Osteoblast (primary cell): ENCODE measurements at regions not wholly inside any gene's neighbourhood (a gene's known extent, or its start where the extent isn't known, plus 50 kb on each side); places are given as distances from the start of the nearest gene placed in this dataset.

Experiments used
- DNase-seq: peaks from one replicate; pipeline ENCODE4 v3.0.0; 2011; ENCODE audit warnings: low spot score, mixed read lengths; ENCODE audit not compliant: insufficient read length; ENCODE audit errors: missing footprints
- H2AFZ ChIP-seq: 2 replicates; pipeline ENCODE4 v1.6.0; 2011; ENCODE audit warnings: mild to moderate bottlenecking, low read length
- H3K27ac ChIP-seq: 2 replicates; pipeline ENCODE4 v1.5.1; 2011; ENCODE audit warnings: mild to moderate bottlenecking, low read depth, low read length, moderate library complexity
- H3K27me3 ChIP-seq: 2 replicates; pipeline ENCODE4 v1.6.0; 2012; ENCODE audit warnings: mild to moderate bottlenecking, control low read depth, inconsistent platforms, low read length, moderate library complexity; ENCODE audit not compliant: insufficient read depth
- H3K36me3 ChIP-seq: 2 replicates; pipeline ENCODE4 v1.5.1; 2011; ENCODE audit warnings: mild to moderate bottlenecking, low read length, control low read depth, moderate library complexity; ENCODE audit not compliant: insufficient read depth
- H3K4me1 ChIP-seq: 2 replicates; pipeline ENCODE4 v1.5.1; 2011; ENCODE audit warnings: mild to moderate bottlenecking, low read length, control low read depth, moderate library complexity; ENCODE audit not compliant: insufficient read depth
- H3K4me2 ChIP-seq: 2 replicates; pipeline ENCODE4 v1.6.0; 2011; ENCODE audit warnings: mild to moderate bottlenecking, low read length; ENCODE audit not compliant: insufficient read depth
- H3K4me3 ChIP-seq: fragments of 200-600 bp; sonication (generic); 3 replicates; pipeline ENCODE4 v1.5.1; 2012; ENCODE audit warnings: mild to moderate bottlenecking, low read length, inconsistent platforms; ENCODE audit not compliant: insufficient read depth
- H3K79me2 ChIP-seq: 2 replicates; pipeline ENCODE4 v1.6.0; 2012; ENCODE audit warnings: mild to moderate bottlenecking, low read length, control low read depth, inconsistent platforms; ENCODE audit not compliant: insufficient read depth
- H3K9me3 ChIP-seq: 2 replicates; pipeline ENCODE4 v1.5.1; 2011; ENCODE audit warnings: low read depth, low read length, control low read depth
- H4K20me1 ChIP-seq: 2 replicates; pipeline ENCODE4 v1.6.0; 2012; ENCODE audit warnings: mild to moderate bottlenecking, low read length, control low read depth; ENCODE audit not compliant: insufficient read depth
- TF ChIP-seq, protein P1 (sequence below): IDR thresholded peaks from 2 replicates; pipeline ENCODE4 v1.5.1; 2011; ENCODE audit warnings: mild to moderate bottlenecking, low read depth, low read length, moderate library complexity; ENCODE audit errors: extremely low read depth

DNA sequence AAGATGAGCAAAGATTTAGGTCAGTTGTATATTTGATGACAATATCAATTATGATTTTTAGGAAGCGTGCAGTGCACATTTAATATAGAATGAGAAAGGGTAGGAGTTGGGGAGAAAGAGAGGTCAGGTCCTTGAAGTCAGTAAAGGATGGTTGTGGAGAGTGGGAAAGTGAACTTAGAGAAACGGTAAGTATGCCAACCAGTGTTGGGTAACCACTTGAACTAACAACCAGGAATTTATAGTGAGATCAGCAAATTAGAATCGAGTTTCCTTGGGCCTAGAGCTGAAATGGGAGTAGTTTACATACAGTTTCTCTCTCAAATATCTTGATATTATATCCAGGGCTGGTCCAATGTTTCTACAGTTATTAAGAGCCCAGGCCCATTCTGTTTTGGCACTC is 188.5 kb upstream of the RBMS3 start:
- TF ChIP-seq, protein P1, sequence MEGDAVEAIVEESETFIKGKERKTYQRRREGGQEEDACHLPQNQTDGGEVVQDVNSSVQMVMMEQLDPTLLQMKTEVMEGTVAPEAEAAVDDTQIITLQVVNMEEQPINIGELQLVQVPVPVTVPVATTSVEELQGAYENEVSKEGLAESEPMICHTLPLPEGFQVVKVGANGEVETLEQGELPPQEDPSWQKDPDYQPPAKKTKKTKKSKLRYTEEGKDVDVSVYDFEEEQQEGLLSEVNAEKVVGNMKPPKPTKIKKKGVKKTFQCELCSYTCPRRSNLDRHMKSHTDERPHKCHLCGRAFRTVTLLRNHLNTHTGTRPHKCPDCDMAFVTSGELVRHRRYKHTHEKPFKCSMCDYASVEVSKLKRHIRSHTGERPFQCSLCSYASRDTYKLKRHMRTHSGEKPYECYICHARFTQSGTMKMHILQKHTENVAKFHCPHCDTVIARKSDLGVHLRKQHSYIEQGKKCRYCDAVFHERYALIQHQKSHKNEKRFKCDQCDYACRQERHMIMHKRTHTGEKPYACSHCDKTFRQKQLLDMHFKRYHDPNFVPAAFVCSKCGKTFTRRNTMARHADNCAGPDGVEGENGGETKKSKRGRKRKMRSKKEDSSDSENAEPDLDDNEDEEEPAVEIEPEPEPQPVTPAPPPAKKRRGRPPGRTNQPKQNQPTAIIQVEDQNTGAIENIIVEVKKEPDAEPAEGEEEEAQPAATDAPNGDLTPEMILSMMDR: no peak
- H2AFZ ChIP-seq: no peak overlapping the region
- no peak overlapping the region for H3K4me3 ChIP-seq
- H4K20me1 ChIP-seq: no peaks in the 10 kb centered on the region
- no peak overlapping the region for H3K27ac ChIP-seq
- H3K9me3 ChIP-seq: no peaks in the 10 kb centered on the region
- no peaks in the 10 kb centered on the region for H3K36me3 ChIP-seq
- H3K79me2 ChIP-seq: no peaks in the 10 kb centered on the region
- H3K4me2 ChIP-seq: no peak overlapping the region
- no peaks in the 10 kb centered on the region for H3K27me3 ChIP-seq
- no peaks in the 10 kb centered on the region for H3K4me1 ChIP-seq
- DNase-seq: no peak

DNA sequence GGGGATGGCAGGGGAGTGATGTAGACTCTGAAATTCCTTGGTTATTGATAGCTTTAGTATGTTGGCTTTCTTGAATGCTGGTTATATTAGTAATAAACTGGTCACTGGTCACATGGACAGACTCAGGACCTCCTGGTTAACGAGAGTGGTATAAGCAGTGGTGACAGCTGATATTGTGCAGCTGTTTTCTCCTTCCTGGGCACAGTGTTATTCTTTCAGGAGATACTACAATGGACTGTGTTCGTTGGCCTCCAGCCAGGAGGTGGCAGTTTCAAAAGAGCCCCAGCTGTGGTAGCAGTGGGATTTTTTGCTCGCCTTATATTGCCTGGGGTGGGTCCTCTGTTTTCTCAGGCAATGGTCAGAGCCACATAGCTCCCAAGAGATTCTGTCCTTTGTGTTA is 181.6 kb upstream of the RBMS3 start:
- Histone ChIP-seq H3K9me3 (no peaks in the 10 kb centered on the region), H3K79me2 (no peaks in the 10 kb centered on the region), H4K20me1 (no peaks in the 10 kb centered on the region), H3K4me3 (no peak overlapping the region), H3K4me2 (no peak overlapping the region), H3K4me1 (peaks cover 6% of the 10 kb centered on the region), H3K27ac (no peak overlapping the region), H3K36me3 (no peaks in the 10 kb centered on the region), H3K27me3 (no peaks in the 10 kb centered on the region), H2AFZ (no peak overlapping the region)
- peak; percentile 10 for DNase-seq
- TF ChIP-seq, protein P1: no peak

DNA sequence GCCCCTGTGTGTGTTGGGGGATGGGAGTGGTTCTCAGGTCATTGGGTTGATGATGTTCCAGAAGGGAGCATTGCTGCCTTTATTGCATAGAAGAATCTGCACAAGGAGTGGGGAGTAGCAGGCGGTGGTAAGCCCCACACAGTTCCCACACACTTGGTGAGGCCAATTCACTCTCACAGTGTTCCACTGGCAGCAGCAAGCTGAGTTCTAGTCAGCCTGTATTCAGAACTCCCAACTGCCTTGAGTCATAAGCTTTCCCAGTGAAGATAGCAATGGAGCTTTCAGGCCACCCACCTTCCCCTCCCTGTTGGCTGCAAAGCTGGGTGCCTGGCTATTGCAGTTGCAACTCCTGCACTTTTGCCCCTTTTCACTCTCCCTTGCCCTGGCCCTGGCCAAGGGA is 181.1 kb upstream of the RBMS3 start:
- H3K4me2 ChIP-seq: no peak overlapping the region
- H2AFZ ChIP-seq: no peak overlapping the region
- peaks cover 6% of the 10 kb centered on the region for H3K4me1 ChIP-seq
- peak; percentile 6 for DNase-seq
- no peak overlapping the region for H3K4me3 ChIP-seq
- H3K36me3 ChIP-seq: no peaks in the 10 kb centered on the region
- H3K27me3 ChIP-seq: no peaks in the 10 kb centered on the region
- no peaks in the 10 kb centered on the region for H3K9me3 ChIP-seq
- TF ChIP-seq, protein P1: no peak
- H4K20me1 ChIP-seq: no peaks in the 10 kb centered on the region
- no peaks in the 10 kb centered on the region for H3K79me2 ChIP-seq
- no peak overlapping the region for H3K27ac ChIP-seq

DNA sequence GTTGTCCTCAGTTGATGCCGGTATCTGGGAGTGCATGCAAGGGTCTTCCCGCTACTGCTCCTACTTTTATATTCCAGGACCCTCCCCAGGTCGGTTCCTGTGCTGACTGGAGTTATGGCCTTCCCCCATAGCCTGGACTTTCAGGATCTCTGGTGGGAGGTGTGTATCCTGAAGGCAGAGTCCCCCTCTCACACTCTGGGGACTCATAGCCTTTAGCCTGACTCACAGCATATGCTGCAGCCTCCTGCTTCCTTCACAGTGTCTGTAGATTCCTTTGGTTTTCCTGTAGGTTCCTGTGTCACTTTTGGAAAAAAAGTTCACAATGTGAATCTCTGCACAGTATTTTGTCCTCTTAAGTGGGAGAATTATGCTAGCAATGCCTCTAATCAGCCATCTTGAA is 180.6 kb upstream of the RBMS3 start:
- peak; percentile 54 for DNase-seq
- H3K36me3 ChIP-seq: no peaks in the 10 kb centered on the region

More for the DNA sequence above, 180.6 kb upstream of the RBMS3 start:
- Histone ChIP-seq H3K79me2 (no peaks in the 10 kb centered on the region), H3K4me1 (peaks cover 6% of the 10 kb centered on the region), H3K27me3 (no peaks in the 10 kb centered on the region), H3K9me3 (no peaks in the 10 kb centered on the region), H3K4me2 (no peak overlapping the region), H2AFZ (no peak overlapping the region), H4K20me1 (no peaks in the 10 kb centered on the region), H3K4me3 (no peak overlapping the region), H3K27ac (no peak overlapping the region)
- TF ChIP-seq, protein P1: no peak
